NCI-H2196 (cell line): ENCODE measurements at regions not wholly inside any gene's neighbourhood (a gene's known extent, or its start where the extent isn't known, plus 50 kb on each side); places are given as distances from the start of the nearest gene placed in this dataset.
"Not testable (repeated sequence)": the region's sequence is repeated elsewhere in the genome, so short reads cannot be mapped to it uniquely, and the experiment has no call there.

Source experiments
- DNase-seq: peaks from one replicate; lab custom pipeline; 2025; ENCODE audit not compliant: unreplicated experiment; lab: John Stamatoyannopoulos, UW

DNA sequence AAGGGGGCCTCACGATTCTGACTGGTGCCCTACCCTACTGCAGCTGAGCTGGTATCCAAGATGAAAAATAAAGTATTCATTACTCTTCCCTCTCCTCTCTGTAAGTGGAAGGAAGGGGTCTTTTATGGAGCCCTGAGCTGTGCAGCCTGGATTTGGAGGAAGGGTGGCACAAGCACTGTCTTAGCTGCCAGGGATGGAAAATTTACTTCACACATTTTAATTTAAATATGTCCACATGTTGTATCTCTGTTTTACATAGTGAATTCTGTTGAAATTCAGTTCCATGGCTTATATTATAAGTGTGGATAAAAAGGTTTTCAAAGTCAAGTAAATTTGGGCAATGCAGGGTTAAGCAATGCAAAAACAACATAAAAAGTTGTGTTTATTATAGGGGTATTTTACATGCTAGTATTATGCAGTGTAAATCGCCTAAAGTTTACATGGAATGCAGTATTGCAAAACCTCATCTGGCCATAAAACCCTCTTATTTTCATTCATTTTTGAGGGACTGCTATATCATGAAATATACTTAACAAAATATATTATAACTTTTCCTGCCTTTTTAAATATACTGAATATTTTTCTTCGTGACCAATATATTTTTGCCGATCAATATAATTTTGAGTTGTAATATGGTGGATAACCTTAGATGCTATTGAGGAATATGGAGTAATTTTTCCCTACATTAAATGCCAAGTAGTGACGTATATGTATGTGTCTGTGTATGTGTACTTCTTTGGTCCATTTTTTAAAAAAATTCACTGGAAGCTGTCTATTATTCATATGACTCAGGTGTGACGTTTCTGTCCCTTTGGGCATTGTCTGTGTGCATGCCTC is 333.9 kb upstream of the CYRIA start:
- no peak for DNase-seq

DNA sequence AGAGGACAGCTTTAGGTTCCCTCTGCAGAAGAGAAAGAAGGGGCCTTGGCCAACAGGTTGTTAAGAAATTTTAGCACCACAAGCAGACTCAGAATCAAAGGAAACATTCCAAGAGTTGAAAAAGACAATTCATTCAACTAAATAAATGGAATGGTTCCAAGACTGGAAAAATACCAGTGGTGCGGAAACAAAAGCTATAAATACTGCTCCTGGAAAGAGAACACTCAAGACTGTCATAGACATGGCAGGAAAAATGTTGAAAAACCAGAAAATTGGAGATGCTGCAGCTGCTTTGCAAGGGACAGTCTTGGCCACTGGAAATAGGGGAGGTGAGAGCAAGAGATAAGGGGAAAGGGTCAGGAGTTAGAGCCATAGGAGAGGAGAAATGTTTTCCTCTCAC is 312.7 kb upstream of the CYRIA start:
- DNase-seq, result no peak

DNA sequence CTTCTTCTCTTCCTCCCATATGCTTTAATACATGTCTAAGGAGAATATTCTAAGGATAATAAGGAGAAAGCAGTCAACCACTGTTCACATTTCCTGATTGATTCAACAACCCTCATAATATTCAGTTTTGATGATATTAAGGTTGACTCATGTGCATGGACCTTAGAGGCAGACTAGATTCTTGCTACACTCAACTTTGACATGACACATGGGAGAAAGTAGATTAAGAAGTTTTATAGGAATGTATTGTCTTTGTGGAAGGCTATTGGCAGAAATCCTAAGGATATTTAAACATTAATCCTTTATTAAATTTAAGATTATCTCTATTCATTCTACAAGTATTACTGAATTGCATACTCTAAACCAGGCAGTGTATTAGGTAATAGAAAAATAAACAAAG is 309.1 kb upstream of the CYRIA start:
- DNase-seq, result no peak

DNA sequence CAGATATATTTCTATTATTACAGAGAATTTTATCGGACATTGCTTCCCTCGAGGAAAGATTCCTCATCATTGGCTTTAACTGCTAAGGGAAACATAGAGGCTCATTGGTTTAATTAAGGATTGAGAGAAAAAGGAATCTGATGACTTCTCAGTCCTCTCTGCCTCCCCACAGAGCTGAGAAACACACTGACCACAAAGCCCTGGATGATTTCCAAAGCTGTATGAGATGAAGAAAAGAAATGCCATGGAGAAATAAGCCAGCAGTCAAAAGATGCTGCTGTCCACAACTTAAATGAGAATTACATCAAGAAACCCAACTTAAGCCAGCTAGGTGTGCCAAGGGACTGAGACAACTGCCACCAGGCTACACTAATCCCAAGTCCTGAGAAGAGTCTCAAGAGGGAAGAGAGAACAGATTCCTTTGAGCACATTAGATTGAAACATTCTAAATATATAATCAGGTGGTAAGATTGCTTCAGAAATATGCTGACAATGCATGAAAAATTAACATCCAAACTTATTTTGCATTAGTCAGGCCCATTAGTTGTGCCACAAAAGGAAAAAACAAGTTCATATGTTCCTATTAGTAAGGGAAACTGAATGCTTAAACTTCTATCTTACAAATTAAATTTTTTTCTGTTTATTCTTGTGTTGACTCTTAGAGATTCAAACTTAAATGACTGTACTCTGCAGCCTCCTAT is 308.1 kb upstream of the CYRIA start:
- no peak for DNase-seq

DNA sequence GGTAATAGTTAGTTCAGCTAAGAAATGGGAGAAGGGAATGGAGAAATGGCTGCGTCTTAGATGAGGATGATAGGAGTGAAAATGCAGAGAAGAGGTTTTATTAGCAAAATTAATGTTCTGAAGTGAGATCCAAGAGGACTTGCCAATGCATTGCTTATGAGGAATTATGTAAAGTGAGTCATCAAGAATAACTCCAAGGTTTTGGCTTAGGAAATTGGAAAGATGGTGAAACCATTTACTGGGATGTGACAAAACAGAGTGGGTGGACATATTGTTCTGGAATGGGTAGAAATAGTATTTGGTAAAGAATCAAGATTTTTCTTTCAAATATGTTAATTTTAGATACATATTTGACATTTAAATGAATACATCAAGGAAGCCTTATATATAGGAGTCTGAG is 306.6 kb upstream of the CYRIA start:
- DNase-seq, result no peak

DNA sequence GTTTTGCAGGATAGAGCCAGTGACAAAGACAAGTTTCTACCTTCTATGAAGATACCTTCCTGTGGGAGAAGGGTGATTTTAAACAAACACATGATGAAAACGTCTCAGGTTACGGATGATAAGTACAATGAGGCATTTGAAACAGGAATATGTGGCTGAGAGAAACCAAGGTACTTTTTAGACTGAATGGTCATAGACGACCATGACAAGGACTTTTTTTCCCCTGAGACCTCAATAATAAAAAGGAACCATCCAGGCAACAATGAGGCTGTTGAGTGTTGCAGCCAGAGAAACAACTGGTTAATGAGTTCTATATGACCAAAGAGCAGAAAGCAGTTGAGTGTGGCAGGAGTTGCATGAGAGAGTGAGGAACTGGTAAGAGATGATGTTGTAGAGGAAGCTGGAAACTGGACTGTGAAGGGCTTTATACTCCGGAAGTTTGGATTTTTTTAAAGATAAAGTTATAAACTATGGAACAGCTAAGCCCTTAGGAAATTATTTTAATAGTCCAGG is 306.1 kb upstream of the CYRIA start:
- no peak for DNase-seq

DNA sequence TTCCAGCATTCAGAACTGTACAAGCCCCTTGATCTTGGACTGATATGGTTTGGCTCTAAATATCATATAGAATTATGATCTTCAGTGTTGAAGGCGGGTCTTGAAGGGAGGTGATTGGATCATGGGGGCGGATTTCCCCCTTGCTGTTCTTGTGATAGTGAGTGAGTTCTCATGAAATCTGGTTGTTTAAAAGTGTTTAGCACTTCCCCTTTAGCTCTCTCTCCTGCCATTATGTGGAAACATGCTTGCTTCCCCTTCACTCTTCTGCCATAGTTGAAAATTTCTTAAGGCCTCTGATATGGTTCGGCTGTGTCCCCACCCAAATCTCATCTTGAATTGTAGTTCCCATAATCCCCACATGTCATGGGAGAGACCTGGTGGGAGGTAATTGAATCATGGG is 305.3 kb upstream of the CYRIA start:
- not testable (repeated sequence) for DNase-seq

DNA sequence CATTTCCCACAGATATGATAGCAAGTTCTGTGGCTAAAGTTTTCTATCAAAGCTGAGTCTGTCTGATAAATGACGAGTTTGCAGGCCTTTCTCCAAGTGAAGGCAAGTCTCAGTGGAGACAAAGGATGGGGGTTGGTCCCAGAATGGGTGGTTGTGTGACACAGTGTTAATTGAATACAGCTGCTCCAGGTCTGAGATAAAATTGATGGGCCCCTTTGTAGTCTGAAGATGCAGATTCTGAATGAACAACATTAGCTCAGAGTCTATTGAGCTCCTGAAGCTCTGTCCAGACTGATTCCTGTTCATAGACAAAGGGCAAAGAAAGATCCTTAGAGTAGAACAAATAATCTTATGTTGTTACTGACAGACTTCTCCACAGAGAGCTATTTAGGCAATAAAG is 296.9 kb upstream of the CYRIA start:
- DNase-seq, result no peak

DNA sequence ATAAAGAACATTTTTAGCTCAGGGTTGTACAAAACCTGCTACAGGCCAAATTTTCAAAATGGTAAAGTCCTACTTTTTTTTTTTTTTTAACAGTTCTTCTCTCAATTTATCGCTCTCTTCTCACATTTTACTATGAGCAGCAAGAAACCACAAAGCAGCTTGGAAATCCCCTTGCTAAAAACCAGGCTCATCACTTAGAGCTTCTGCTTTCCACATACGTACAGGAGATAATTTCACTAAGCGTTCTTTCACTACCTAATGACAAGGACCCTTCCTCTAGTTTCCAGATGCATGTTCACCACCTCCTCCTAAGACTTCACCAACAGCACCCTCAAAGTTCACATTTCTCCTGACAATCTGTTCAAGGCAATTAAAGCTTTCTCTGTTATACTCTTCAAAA is 294.9 kb upstream of the CYRIA start:
- DNase-seq, result no peak

DNA sequence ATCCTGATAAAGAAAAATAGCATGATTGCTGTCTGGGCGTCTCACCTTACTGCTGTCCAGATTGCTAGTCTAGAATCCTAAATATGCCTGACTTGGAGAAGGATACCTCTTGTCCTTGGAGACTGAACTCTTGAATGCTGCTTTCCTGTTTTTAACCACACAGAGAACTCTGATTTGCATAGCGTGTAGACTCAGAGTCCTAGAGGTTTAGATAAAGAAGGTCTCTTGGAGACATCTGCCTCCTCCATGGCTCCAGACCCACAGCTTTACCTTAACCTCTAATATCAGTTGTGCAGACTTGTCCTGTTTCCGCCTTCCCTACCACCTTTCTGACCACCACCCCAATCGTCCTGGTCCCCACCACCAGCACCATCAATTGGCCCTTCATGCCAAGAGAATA is 292.6 kb upstream of the CYRIA start:
- no peak for DNase-seq

DNA sequence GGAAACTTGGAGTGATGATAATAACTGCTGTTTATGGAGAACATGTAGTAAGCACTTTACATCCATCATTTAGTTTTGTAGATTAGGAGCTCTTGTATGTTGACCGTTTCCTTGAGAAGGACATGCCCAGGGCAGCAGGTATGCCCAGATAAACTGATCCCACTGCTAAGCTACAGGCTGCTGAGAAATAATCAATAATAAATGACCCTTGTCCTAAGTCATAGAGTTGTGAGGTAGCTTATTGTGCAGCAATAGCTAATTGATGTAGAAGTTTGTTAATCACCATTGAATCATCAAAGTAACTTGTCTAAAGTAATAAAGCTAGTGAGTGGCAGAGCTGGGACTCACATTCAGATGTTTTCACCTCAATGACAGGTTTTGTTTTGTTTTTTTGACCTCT is 287.2 kb upstream of the CYRIA start:
- DNase-seq, result no peak

DNA sequence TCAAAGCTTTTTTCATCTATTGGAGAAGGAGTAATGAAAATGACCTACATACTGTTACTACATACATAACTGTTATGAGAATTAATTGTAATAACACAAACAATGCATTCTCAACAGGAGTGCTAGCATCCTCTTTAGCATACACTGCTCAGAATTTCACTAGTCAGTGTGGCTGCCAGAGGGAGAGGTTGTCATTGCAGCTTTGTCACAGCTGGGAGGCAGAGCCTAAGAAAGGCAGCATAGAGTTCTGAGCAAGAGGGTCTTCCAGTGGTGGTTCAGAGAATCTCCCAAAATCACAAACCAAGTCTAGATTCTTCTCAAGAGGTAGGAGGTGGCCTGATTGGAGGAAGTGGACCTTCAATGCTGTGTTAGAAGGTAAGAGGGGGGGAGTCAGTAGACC is 286.7 kb upstream of the CYRIA start:
- DNase-seq, result no peak

DNA sequence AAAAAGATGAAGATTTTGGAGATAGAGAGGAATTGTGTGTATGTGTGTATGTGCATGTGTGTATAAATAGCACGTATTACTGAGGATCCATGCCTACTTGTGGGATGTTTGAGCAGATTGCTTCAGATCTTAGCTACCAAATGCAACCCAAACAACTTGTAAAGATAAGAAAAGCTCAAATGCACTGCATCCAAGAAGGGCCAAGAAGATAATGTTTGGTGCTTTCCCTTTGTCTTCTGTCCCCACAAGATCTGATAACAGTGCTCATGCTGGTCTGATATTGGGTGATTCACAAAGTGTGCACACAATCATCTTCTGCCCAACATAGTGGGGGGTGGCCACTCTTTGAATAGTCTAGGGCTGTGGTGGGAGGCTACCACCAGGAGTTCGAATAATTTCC is 284.8 kb upstream of the CYRIA start:
- no peak for DNase-seq

DNA sequence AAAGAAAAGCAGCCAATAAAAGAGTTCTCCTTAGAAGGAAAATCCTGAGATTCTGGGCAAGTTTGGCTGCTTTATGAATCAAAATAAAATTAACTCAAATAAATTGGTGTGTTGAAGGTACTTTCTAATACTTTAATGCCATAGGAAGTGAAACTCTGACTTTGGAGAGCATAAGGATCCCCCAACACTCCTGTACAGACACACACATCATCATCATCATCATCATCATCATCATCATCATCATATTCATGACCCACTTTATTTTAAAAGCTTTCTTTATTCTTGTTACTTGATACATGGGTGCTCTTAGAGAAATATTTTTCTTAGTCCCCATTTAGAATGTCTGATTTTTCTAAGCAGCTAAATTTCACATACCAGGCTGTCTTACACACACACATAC is 283.1 kb upstream of the CYRIA start:
- no peak for DNase-seq

DNA sequence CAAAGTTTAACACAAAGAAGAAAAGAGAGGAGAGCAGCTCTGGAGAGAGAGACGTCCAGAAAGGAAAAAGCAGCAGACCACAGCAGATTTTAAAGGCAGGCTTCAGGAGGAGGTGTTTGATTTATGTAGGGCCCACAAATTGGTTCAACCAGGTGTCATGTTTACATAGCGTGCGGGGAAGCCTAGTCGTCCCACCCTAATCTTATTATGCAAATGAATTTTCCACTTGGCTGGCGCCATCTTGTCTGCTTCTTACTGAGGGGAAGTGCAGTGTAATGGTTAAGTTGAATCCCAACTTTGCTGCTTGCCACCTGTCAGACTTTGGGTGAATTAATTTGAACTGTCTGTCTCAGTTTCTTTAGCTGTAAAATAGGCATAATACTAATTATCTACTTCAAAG is 282.4 kb upstream of the CYRIA start:
- no peak for DNase-seq

DNA sequence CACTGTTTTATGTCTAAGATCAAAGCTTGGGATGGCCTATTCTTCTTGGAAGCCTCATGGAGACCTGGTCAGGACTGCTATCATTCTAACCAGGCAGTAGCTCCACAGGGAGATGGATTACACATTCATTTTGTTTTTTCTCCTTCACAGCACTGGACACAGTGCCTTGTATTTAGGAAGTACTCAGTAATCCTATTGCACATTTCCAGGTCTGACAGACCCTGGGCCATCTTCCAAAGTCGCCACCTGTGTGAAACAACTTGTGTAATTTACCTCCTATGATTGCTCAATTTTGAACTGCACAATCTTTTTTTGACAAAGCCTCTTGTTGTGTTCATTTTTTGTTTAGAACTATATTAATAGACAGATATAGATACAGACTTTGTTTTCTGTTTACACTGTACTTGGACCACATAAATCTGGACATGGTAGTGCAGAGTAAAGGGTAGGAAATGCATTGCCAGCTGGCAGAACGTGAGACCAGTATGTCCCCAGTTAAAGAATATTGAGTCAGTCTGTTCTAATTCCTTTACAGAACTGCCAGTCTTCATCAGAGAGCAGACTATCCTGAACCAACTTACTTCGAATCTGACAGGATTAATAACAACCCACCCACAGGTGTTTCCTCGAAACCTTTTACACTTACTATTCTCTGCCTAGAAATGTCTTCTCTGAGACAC is 277.8 kb upstream of the CYRIA start:
- DNase-seq, result no peak

DNA sequence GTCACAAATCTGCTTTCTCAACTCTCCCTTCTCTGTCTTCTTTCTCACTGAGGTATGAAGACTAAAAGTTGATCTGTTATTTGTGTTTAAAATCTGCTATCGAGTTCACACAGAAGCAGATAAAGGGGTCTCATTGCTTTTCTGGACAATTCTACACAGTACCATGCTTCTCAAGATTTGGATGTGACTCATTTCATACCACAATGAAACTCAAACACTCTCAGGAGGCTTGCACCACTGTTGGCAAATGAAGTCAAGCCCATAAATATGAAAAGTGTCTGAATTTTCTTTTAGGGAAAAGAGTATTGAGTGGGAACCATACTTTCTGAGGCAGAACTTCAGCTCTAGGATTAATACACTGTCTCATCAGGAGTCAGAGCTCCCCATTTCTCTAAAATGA is 274.6 kb upstream of the CYRIA start:
- no peak for DNase-seq

DNA sequence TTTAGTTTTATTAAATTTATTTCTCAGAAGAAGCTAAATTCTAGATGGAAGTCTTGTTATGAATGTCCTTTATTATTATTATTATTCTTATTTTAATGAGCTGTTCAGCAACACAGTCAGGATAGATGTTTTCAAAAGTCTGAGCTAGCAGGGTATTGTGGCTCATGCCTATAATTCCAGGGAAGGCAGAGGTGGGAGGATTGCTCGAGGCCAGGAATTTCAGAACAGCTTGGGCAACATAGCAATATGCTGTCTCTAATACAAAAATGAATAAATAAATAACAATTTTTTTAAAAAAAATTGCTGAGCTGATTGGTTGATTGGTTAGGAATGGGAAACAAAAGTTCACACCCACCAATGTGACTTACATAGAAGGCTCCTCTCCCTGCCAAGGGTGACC is 274.1 kb upstream of the CYRIA start:
- no peak for DNase-seq

DNA sequence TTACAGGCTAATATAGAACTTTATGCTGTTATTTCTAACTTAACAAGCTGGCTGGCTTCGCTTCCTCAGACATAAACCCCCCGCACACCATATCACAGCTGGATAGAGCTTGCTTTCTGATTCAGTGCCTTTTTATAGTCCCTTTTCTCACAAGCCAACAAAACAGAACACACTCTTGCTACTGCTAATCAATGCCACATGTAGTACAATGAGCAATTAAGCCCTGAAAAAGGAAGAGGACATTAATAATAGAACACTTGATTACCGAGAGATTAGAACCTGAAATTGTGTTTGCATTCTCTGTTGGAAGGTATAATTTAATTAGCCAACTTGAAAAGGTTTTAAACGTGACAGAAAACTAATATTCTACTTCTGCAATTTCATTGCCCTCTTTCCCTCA is 267.7 kb upstream of the CYRIA start:
- DNase-seq, result no peak

DNA sequence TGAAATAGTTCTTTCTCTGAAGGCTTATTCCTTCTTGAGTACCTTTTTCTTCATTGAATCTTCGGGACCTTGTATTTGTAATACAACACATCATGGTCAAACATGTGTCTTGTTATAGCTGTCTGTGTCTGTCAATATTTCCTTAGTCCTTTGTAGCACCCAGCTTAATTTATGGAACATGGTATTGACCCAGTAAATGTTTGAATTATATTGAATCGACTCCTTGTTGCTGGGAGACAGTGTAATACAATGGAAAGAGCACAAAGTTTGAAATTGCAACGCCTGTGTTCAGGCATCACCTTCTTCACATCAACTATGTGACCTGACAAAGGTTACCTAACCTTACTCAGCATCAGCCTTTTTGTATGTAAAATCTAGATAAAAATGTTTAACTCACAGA is 267.2 kb upstream of the CYRIA start:
- no peak for DNase-seq

DNA sequence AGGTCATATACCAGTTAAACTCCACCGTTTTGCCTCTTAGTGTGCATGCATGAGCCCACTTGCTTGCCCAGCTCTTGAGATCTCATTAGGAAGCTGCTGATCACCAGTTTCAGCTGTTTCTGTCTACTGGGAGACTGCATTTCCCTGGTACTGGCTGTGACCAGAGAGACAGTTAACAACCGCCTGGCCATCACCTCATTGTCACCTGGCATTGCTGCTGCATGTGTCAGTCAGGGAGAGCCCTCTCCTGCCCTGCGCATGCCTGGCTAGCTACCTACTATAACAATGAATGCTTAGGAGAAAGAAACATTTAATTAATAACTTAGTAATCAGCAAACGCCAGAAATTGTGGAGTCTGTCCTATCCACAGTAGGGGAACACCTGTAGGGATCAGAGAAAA is 265.8 kb upstream of the CYRIA start:
- DNase-seq, result no peak

DNA sequence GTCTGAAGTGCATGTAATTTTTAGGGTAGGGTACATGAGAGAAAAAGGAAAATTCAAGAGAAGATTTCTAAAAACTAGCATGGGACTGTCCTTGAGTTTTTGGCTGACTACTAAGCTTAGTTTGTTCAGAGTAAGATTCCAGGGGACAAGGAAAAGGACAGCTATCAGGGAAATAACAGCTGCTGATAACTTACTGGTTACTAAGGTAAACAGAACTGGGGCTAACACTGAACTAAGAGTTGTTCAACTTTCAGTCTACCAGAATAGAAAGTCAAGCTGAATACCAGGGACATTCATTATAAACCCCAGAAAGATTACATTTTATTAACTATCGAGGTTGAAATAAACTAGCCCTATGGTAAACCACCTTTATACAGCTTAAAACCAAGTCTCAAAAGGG is 261.8 kb upstream of the CYRIA start:
- DNase-seq, result no peak
